ENCODE measurements at regions not wholly inside any gene's neighbourhood (a gene's known extent, or its start where the extent isn't known, plus 50 kb on each side); places are given as distances from the start of the nearest gene placed in this dataset.

DNA sequence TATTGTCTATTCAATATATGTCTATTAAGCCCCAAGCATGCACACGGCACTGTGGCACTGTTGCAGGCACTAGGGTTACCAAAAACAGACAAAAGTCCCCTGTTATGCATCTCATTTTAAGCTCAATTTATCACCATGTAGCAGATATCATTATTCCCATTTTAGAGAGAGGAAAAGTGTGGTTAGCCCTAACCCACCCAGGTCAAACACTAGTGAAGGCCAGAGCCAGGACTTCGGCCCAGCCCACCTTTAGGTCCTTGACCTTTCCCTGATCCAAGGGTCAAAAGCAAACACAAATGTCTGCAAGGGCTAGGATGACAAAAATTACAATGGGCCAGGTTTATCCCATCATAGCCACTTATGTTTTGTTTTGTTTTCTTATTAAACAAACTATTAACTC lies 130.3 kb upstream of the NUDT7 start:
- TF ChIP-seq, protein P1, sequence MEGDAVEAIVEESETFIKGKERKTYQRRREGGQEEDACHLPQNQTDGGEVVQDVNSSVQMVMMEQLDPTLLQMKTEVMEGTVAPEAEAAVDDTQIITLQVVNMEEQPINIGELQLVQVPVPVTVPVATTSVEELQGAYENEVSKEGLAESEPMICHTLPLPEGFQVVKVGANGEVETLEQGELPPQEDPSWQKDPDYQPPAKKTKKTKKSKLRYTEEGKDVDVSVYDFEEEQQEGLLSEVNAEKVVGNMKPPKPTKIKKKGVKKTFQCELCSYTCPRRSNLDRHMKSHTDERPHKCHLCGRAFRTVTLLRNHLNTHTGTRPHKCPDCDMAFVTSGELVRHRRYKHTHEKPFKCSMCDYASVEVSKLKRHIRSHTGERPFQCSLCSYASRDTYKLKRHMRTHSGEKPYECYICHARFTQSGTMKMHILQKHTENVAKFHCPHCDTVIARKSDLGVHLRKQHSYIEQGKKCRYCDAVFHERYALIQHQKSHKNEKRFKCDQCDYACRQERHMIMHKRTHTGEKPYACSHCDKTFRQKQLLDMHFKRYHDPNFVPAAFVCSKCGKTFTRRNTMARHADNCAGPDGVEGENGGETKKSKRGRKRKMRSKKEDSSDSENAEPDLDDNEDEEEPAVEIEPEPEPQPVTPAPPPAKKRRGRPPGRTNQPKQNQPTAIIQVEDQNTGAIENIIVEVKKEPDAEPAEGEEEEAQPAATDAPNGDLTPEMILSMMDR (IDR thresholded peaks at IDR 0.05), result no peak
- TF ChIP-seq POLR2A (IDR thresholded peaks at IDR 0.05), result no peak
